CD4-positive, alpha-beta T cell (primary cell): ENCODE measurements at regions not wholly inside any gene's neighbourhood (a gene's known extent, or its start where the extent isn't known, plus 50 kb on each side); places are given as distances from the start of the nearest gene placed in this dataset.

Experiments used
- ATAC-seq: fragments of 200-7000 bp; cut with Tn5 transposase; one replicate; pipeline ENCODE4 v1.10.0; 2022; ENCODE audit warnings: mild to moderate bottlenecking; ENCODE audit not compliant: poor library complexity
- CTCF ChIA-PET: fragments of 350-600 bp; sonication (Branson Sonifier 250); formaldehyde crosslinking; loops from one replicate; lab custom pipeline; 2021; ENCODE audit warnings: antibody characterized with exemption, inconsistent platforms; lab: Charles Lee
- POLR2A ChIA-PET: fragments of 350-600 bp; sonication (Branson Sonifier 250); formaldehyde crosslinking; loops from one replicate; lab custom pipeline; 2021; ENCODE audit warnings: antibody characterized with exemption, inconsistent platforms; lab: Charles Lee
- DNase-seq, 14 experiments: peaks; one replicate each; pipeline ENCODE4 v3.0.0-alpha.2; 2013 to 2020; ENCODE audit warnings: mixed read lengths in 2 of 14
- H3K27ac ChIP-seq, 2 donors: one replicate each; pipeline versions ENCODE4 v1.5.1 to v1.7.0; 2013; ENCODE audit warnings: low read length in 2 of 2, low read depth in 1 of 2, mild to moderate bottlenecking in 1 of 2
- H3K27me3 ChIP-seq, 2 experiments: 1 replicate in 1 of 2; 2 replicates in 1 of 2; pipeline versions ENCODE4 v1.6.1 to v1.7.0; 2013; ENCODE audit warnings: low read length in 2 of 2, control low read depth in 1 of 2, mild to moderate bottlenecking in 1 of 2, moderate library complexity in 1 of 2; ENCODE audit not compliant: insufficient read depth in 2 of 2, control insufficient read depth in 1 of 2
- H3K36me3 ChIP-seq: one replicate; pipeline ENCODE4 v1.6.1; 2013; ENCODE audit warnings: low read length, control low read depth; ENCODE audit not compliant: insufficient read depth
- H3K4me1 ChIP-seq: one replicate; pipeline ENCODE4 v1.6.1; 2013; ENCODE audit warnings: low read length, control low read depth; ENCODE audit not compliant: insufficient read depth
- H3K4me3 ChIP-seq: one replicate; pipeline ENCODE4 v1.5.1; 2013; ENCODE audit warnings: mild to moderate bottlenecking, low read length, moderate library complexity
- H3K9me3 ChIP-seq, 2 experiments: 1 replicate in 1 of 2; 2 replicates in 1 of 2; pipeline versions ENCODE4 v1.6.1 to v1.7.0; 2013; ENCODE audit warnings: low read length in 2 of 2, mild to moderate bottlenecking in 2 of 2, control low read depth in 1 of 2, moderate library complexity in 1 of 2; ENCODE audit not compliant: control insufficient read depth in 1 of 2, insufficient read depth in 1 of 2
- H3K27ac Mint-ChIP-seq: one replicate; pipeline ENCODE4 v1.8.0; 2020; ENCODE audit warnings: mixed read lengths
- H3K27me3 Mint-ChIP-seq: one replicate; pipeline ENCODE4 v1.8.0; 2021; ENCODE audit warnings: mixed read lengths
- H3K36me3 Mint-ChIP-seq: one replicate; pipeline ENCODE4 v1.8.0; 2021; ENCODE audit warnings: low read depth, mixed read lengths
- H3K4me1 Mint-ChIP-seq: one replicate; pipeline ENCODE4 v1.8.0; 2021; ENCODE audit warnings: low read depth, mixed read lengths
- H3K4me3 Mint-ChIP-seq: one replicate; pipeline ENCODE4 v1.8.0; 2020; ENCODE audit warnings: mild to moderate bottlenecking, mixed read lengths
- H3K9me3 Mint-ChIP-seq: one replicate; pipeline ENCODE4 v1.8.0; 2020; ENCODE audit warnings: mixed read lengths
- CTCF ChIP-seq: fragments of 200-600 bp; IDR thresholded peaks from one replicate; pipeline ENCODE4 v1.8.0; 2022; ENCODE audit warnings: antibody characterized with exemption, mild to moderate bottlenecking
- intact Hi-C, 2 experiments: fragments of 100-400 bp; cut with DNase I in 1 of 2; cut with micrococcal nuclease in 1 of 2; formaldehyde crosslinking; loops; one replicate each; pipeline versions ENCODE4 v1.15.1 to v1.9.0; 2023 to 2025; cut with DNase I, micrococcal nuclease

- Histone ChIP-seq H3K4me1 (no peaks in the 10 kb centered on the region), H3K9me3 (no peaks in the 10 kb centered on the region), H3K27ac (no peak overlapping the region), H3K4me3 (no peak overlapping the region), H3K36me3 (no peaks in the 10 kb centered on the region), H3K27me3 (no peaks in the 10 kb centered on the region)
- H3K4me3 Mint-ChIP-seq: no peak overlapping the region
- POLR2A ChIA-PET: no interaction called here
- no peaks in the 10 kb centered on the region for H3K27me3 Mint-ChIP-seq
- intact Hi-C loops: no loop called here
- TF ChIP-seq CTCF: no peak
- DNase-seq: no peak
- no peak for ATAC-seq
- H3K9me3 Mint-ChIP-seq: peaks cover 5% of the 10 kb centered on the region
- H3K4me1 Mint-ChIP-seq: no peaks in the 10 kb centered on the region
- H3K36me3 Mint-ChIP-seq: no peaks in the 10 kb centered on the region
- no peak overlapping the region for H3K27ac Mint-ChIP-seq
- CTCF ChIA-PET: no interaction called here
Observed at GRCh38 chr7:15886626-15887025, 200.1 kb upstream of the MEOX2 start.

GRCh38 chr7:15885678-15886077 lies 199.2 kb upstream of the MEOX2 start:
- no peaks in the 10 kb centered on the region for H3K4me1 ChIP-seq
- H3K27me3 ChIP-seq: no peaks in the 10 kb centered on the region
- Mint-ChIP-seq H3K4me3 (no peak overlapping the region), H3K36me3 (no peaks in the 10 kb centered on the region), H3K27ac (no peak overlapping the region), H3K27me3 (no peaks in the 10 kb centered on the region), H3K4me1 (no peaks in the 10 kb centered on the region), H3K9me3 (peaks cover 5% of the 10 kb centered on the region)
- no peak overlapping the region for H3K4me3 ChIP-seq
- H3K9me3 ChIP-seq: no peaks in the 10 kb centered on the region
- CTCF ChIA-PET: no interaction called here
- intact Hi-C loops: no loop called here
- ATAC-seq (no peak), DNase-seq (no peak)
- POLR2A ChIA-PET: no interaction called here
- no peak overlapping the region for H3K27ac ChIP-seq
- TF ChIP-seq CTCF: no peak
- no peaks in the 10 kb centered on the region for H3K36me3 ChIP-seq

- no peak overlapping the region for H3K27ac Mint-ChIP-seq
- no peaks in the 10 kb centered on the region for H3K36me3 ChIP-seq
- no peaks in the 10 kb centered on the region for H3K36me3 Mint-ChIP-seq
- intact Hi-C loops: no loop called here
- H3K4me1 ChIP-seq: no peaks in the 10 kb centered on the region
- peaks cover 0 to 3% of the 10 kb centered on the region in 2 experiments for H3K9me3 ChIP-seq
- ATAC-seq (no peak), DNase-seq (no peak)
- H3K4me3 Mint-ChIP-seq: no peak overlapping the region
- no peak for TF ChIP-seq CTCF
- CTCF ChIA-PET: no interaction called here
- no peak overlapping the region for H3K27ac ChIP-seq
- no peaks in the 10 kb centered on the region for H3K4me1 Mint-ChIP-seq
- no peaks in the 10 kb centered on the region for H3K27me3 Mint-ChIP-seq
- H3K27me3 ChIP-seq: no peaks in the 10 kb centered on the region
- H3K4me3 ChIP-seq: no peak overlapping the region
- POLR2A ChIA-PET: no interaction called here
- peaks cover 4% of the 10 kb centered on the region for H3K9me3 Mint-ChIP-seq
Observed at GRCh38 chr7:15874774-15875173, 188.3 kb upstream of the MEOX2 start.
